Gastroesophageal sphincter (tissue), 3 donors: ENCODE measurements at regions not wholly inside any gene's neighbourhood (a gene's known extent, or its start where the extent isn't known, plus 50 kb on each side); places are given as distances from the start of the nearest gene placed in this dataset.

Source experiments
- CTCF ChIP-seq, 4 experiments: fragments of 200-600 bp in 2 of 4; fragments of 450-650 bp in 2 of 4; sonication (generic) in 1 of 4; IDR thresholded peaks; one replicate each; pipeline ENCODE4 v1.5.1; 2017 to 2019; ENCODE audit warnings: antibody characterized with exemption in 4 of 4, mild to moderate bottlenecking in 2 of 4, moderate library complexity in 2 of 4
- EP300 ChIP-seq: sonication (generic); formaldehyde crosslinking; IDR thresholded peaks from one replicate; pipeline ENCODE4 v1.6.1; 2017; ENCODE audit warnings: antibody characterized with exemption, mild to moderate bottlenecking
- POLR2A ChIP-seq, 2 donors: fragments of 450-650 bp; IDR thresholded peaks; one replicate each; pipeline ENCODE4 v1.6.1; 2017; ENCODE audit warnings: antibody characterized with exemption in 2 of 2, mild to moderate bottlenecking in 2 of 2, moderate library complexity in 1 of 2
- POLR2AphosphoS5 ChIP-seq: sonication (generic); formaldehyde crosslinking; IDR thresholded peaks from one replicate; pipeline ENCODE4 v1.6.1; 2017; ENCODE audit warnings: antibody characterized with exemption

DNA sequence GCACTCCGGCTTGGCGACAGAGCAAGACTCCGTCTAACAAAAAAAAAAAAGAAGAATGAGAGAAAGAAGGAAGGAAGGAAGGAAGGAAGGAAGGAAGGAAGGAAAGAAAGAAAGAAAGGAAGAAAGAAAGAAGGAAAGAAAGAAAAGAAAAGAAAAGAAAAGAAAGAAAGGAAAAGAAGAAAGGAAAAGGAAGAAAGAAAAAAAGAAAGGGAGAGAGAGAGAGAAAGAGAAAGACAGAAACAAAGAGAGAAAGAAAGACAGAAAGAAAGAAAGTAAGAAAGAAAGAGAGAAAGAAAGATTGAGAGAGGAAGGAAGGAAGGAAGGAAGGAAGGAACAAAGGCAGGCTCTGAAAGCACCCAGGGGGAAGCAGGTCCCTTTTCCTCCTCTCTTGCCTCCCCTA is 336.6 kb upstream of the GATB start:
- TF ChIP-seq CTCF (IDR thresholded peaks at IDR 0.05) (no peak), POLR2A (IDR thresholded peaks at IDR 0.05) (no peak), EP300 (no peak), POLR2AphosphoS5 (no peak)
